IMR-90 (cell line): ENCODE measurements at regions not wholly inside any gene's neighbourhood (a gene's known extent, or its start where the extent isn't known, plus 50 kb on each side); places are given as distances from the start of the nearest gene placed in this dataset.

ENCODE experiments used
- ATAC-seq: fragments of 200-7000 bp; cut with Tn5 transposase; 2 replicates; pipeline ENCODE4 v1.9.1; 2020; ENCODE audit warnings: low read depth, mild to moderate bottlenecking, moderate library complexity
- BruUV-seq: library from RNA; stranded (reverse); fragments of 400-500 nt; replicated peaks from 2 replicates; lab custom pipeline; 2021; lab: Mats Ljungman, UMichigan
- CTCF ChIA-PET: fragments of 300-600 bp; formaldehyde crosslinking; extraction: SDS; loops from one replicate; lab custom pipeline; 2021; ENCODE audit warnings: antibody characterized with exemption; lab: Yijun Ruan, JAX
- POLR2A ChIA-PET: fragments of 300-600 bp; sonication (Branson Sonifier 250); formaldehyde crosslinking; loops from one replicate; lab custom pipeline; 2022; ENCODE audit warnings: antibody characterized with exemption; ENCODE audit not compliant: unreplicated experiment; lab: Charles Lee
- DNase-seq: peaks from one replicate; pipeline ENCODE4 v3.0.0; 2013
- H2AFZ ChIP-seq: replicated peaks from 2 replicates; pipeline ENCODE3; 2013; ENCODE audit warnings: low read length, mild to moderate bottlenecking; ENCODE audit not compliant: poor library complexity
- H2AK5ac ChIP-seq: 2 replicates; pipeline ENCODE4 v1.6.1; 2013; ENCODE audit warnings: low read depth, low read length, inconsistent platforms
- H2AK9ac ChIP-seq: replicated peaks from 2 replicates; pipeline ENCODE3; 2013; ENCODE audit warnings: mild to moderate bottlenecking, low read depth, low read length, moderate library complexity; ENCODE audit not compliant: poor library complexity
- H2BK120ac ChIP-seq: 2 replicates; pipeline ENCODE4 v1.6.1; 2013; ENCODE audit warnings: low read depth, low read length, inconsistent platforms
- H2BK15ac ChIP-seq: 3 replicates; pipeline ENCODE4 v1.6.1; 2013; ENCODE audit warnings: low read depth, low read length, inconsistent platforms
- H2BK20ac ChIP-seq: 2 replicates; pipeline ENCODE4 v1.6.1; 2013; ENCODE audit warnings: low read depth, mild to moderate bottlenecking, inconsistent platforms, low read length, moderate library complexity
- H2BK5ac ChIP-seq: 2 replicates; pipeline ENCODE4 v1.6.1; 2013; ENCODE audit warnings: mild to moderate bottlenecking, low read depth, low read length, inconsistent platforms; ENCODE audit not compliant: poor library complexity, severe bottlenecking
- H3K14ac ChIP-seq: replicated peaks from 2 replicates; pipeline ENCODE4 v1.6.1; 2013; ENCODE audit warnings: low read depth, low read length, inconsistent platforms
- H3K18ac ChIP-seq: 2 replicates; pipeline ENCODE4 v1.6.1; 2013; ENCODE audit warnings: low read depth, low read length, control low read depth
- H3K23ac ChIP-seq: 2 replicates; pipeline ENCODE4 v1.6.1; 2013; ENCODE audit warnings: low read depth, low read length, inconsistent platforms
- H3K27ac ChIP-seq: 2 replicates; pipeline ENCODE4 v1.5.1; 2013; ENCODE audit warnings: mild to moderate bottlenecking, control low read depth, low read length; ENCODE audit not compliant: insufficient read depth
- H3K27me3 ChIP-seq: 2 replicates; pipeline ENCODE4 v1.6.1; 2013; ENCODE audit warnings: low read length; ENCODE audit not compliant: control insufficient read depth, insufficient read depth
- H3K36me3 ChIP-seq: 2 replicates; pipeline ENCODE4 v1.6.1; 2013; ENCODE audit warnings: low read length, mixed read lengths; ENCODE audit not compliant: control insufficient read depth, insufficient read depth
- H3K4ac ChIP-seq: 2 replicates; pipeline ENCODE4 v1.6.1; 2013; ENCODE audit warnings: low read depth, low read length, inconsistent platforms
- H3K4me1 ChIP-seq: 2 replicates; pipeline ENCODE4 v1.6.1; 2013; ENCODE audit warnings: low read length, mixed read lengths; ENCODE audit not compliant: control insufficient read depth, insufficient read depth
- H3K4me2 ChIP-seq: 2 replicates; pipeline ENCODE4 v1.6.1; 2013; ENCODE audit warnings: low read depth, mild to moderate bottlenecking, control low read depth, low read length, moderate library complexity
- H3K4me3 ChIP-seq: 2 replicates; pipeline ENCODE4 v1.5.1; 2013; ENCODE audit warnings: low read depth, mild to moderate bottlenecking, control low read depth, low read length, moderate library complexity; ENCODE audit not compliant: insufficient read depth
- H3K56ac ChIP-seq: 2 replicates; pipeline ENCODE4 v1.6.1; 2013; ENCODE audit warnings: low read length, inconsistent platforms; ENCODE audit not compliant: insufficient read depth; ENCODE audit errors: extremely low read depth
- H3K79me1 ChIP-seq, 2 experiments: 2 replicates each; pipeline ENCODE4 v1.6.1; 2013; ENCODE audit warnings: low read length in 2 of 2, inconsistent platforms in 1 of 2, low read depth in 1 of 2
- H3K9ac ChIP-seq: 2 replicates; pipeline ENCODE4 v1.6.1; 2013; ENCODE audit warnings: low read depth, low read length, control low read depth
- H3K9me1 ChIP-seq: 2 replicates; pipeline ENCODE4 v1.6.1; 2013; ENCODE audit warnings: low read length, inconsistent platforms; ENCODE audit not compliant: insufficient read depth
- H3K9me3 ChIP-seq: 2 replicates; pipeline ENCODE4 v1.6.1; 2013; ENCODE audit warnings: low read length; ENCODE audit not compliant: control insufficient read depth, insufficient read depth
- H4K20me1 ChIP-seq: 2 replicates; pipeline ENCODE4 v1.6.1; 2013; ENCODE audit warnings: low read length, inconsistent platforms; ENCODE audit not compliant: insufficient read depth
- H4K5ac ChIP-seq: 2 replicates; pipeline ENCODE4 v1.6.1; 2013; ENCODE audit warnings: mild to moderate bottlenecking, low read depth, low read length, control low read depth
- H4K8ac ChIP-seq, 2 experiments: 2 replicates each; pipeline ENCODE4 v1.6.1; 2013; ENCODE audit warnings: low read depth in 2 of 2, low read length in 2 of 2, control low read depth in 1 of 2, inconsistent platforms in 1 of 2
- H4K91ac ChIP-seq: 2 replicates; pipeline ENCODE4 v1.6.1; 2013; ENCODE audit warnings: low read depth, low read length, inconsistent platforms; ENCODE audit not compliant: insufficient read depth
- BHLHE40 ChIP-seq: fragments of 150-350 bp; IDR thresholded peaks from 2 replicates; pipeline ENCODE4 v1.6.1; 2016; ENCODE audit warnings: mild to moderate bottlenecking, low read depth, low read length
- CEBPB ChIP-seq: IDR thresholded peaks from 2 replicates; pipeline ENCODE4 v1.6.1; 2012; ENCODE audit warnings: low read depth, low read length, improper control_type of control experiment
- FOS ChIP-seq: fragments of 150-350 bp; IDR thresholded peaks from 2 replicates; pipeline ENCODE4 v1.6.1; 2016; ENCODE audit warnings: low read depth, low read length
- MAFK ChIP-seq: IDR thresholded peaks from 2 replicates; pipeline ENCODE4 v1.6.1; 2012; ENCODE audit warnings: low read depth, low read length, improper control_type of control experiment
- MAZ ChIP-seq: IDR thresholded peaks from 2 replicates; pipeline ENCODE4 v1.6.1; 2012; ENCODE audit warnings: low read depth, mild to moderate bottlenecking, low read length, improper control_type of control experiment, moderate library complexity, borderline replicate concordance
- MXI1 ChIP-seq: IDR thresholded peaks from 2 replicates; pipeline ENCODE4 v1.6.1; 2012; ENCODE audit warnings: low read depth, mild to moderate bottlenecking, low read length, moderate library complexity, borderline replicate concordance
- NFE2L2 ChIP-seq: fragments of 150-350 bp; IDR thresholded peaks from 2 replicates; pipeline ENCODE4 v1.6.1; 2016; ENCODE audit warnings: low read depth, mild to moderate bottlenecking, low read length
- RAD21 ChIP-seq: IDR thresholded peaks from 2 replicates; pipeline ENCODE4 v1.6.1; 2012; ENCODE audit warnings: low read length, improper control_type of control experiment
- RCOR1 ChIP-seq: IDR thresholded peaks from 2 replicates; pipeline ENCODE4 v1.6.1; 2012; ENCODE audit warnings: mild to moderate bottlenecking, low read length, improper control_type of control experiment; ENCODE audit not compliant: insufficient replicate concordance
- RFX5 ChIP-seq: IDR thresholded peaks from 2 replicates; pipeline ENCODE4 v1.8.0; 2012; ENCODE audit warnings: low read depth, mild to moderate bottlenecking, low read length, moderate library complexity
- SMC3 ChIP-seq: fragments of 150-350 bp; IDR thresholded peaks from 2 replicates; pipeline ENCODE4 v1.6.1; 2016; ENCODE audit warnings: low read depth, mild to moderate bottlenecking, antibody characterized with exemption, low read length, moderate library complexity
- WGBS, 2 experiments: methylation state at CpG; one replicate each; pipeline versions ENCODE4 v1.1.5 to v1.1.7; 2013; ENCODE audit warnings: missing lambda C conversion rate in 2 of 2; ENCODE audit not compliant: insufficient read length in 1 of 2; ENCODE audit errors: extremely low coverage in 2 of 2; 5-methylcytosine and 5-hydroxymethylcytosine counted together
- dilution Hi-C: fragments of 300-500 bp; cut with HindIII; formaldehyde crosslinking; loops from one replicate; pipeline ENCODE4 v1.14.3; 2018; ENCODE audit warnings: low sequenced_read_pairs; ENCODE audit not compliant: unreplicated experiment
- in situ Hi-C: fragments of 300-500 bp; cut with MboI; formaldehyde crosslinking; loops from 3 replicates; pipeline ENCODE4 v1.14.3; 2019; ENCODE audit warnings: low sequenced_read_pairs, inconsistent platforms, mixed read lengths
- intact Hi-C: fragments of 100-400 bp; cut with micrococcal nuclease; formaldehyde crosslinking; loops from 2 replicates; pipeline ENCODE4 v1.10.0; 2022
- TF ChIP-seq, protein P1 (sequence below): fragments of 150-350 bp; IDR thresholded peaks from 2 replicates; pipeline ENCODE4 v1.6.1; 2016; ENCODE audit warnings: low read depth, mild to moderate bottlenecking, low read length, moderate library complexity, borderline replicate concordance
- TF ChIP-seq, protein P2 (sequence below): conservative IDR thresholded peaks from 2 replicates; pipeline ENCODE4 v1.5.1; 2012; ENCODE audit warnings: mild to moderate bottlenecking, low read depth, low read length, improper control_type of control experiment
- TF ChIP-seq, protein P3 (sequence below): fragments of 150-350 bp; IDR thresholded peaks from 2 replicates; pipeline ENCODE4 v1.6.1; 2017; ENCODE audit warnings: mild to moderate bottlenecking, antibody characterized with exemption, low read length, low read depth

DNA sequence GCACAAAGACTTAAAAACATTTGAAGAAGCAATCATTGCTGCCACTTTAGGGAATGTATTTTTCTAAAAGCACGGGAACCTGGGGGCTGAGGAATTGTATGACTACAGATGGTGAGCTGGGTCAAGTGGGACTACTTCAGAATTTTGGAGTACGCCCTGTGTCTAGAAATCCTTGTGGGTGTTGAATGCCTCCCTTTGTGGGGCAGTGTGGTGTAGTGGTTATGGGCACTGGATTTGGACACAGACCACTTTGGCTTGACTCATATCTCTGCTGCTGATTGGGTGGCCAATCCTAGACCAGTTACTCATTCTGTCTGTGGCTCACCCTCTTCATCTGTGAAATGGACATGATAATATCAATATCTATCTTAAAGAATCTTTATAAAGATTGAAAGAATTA lies 155.0 kb upstream of the RPS6KA3 start:
- Histone ChIP-seq H4K91ac (no peak overlapping the region), H4K20me1 (no peaks in the 10 kb centered on the region), H3K27ac (no peak overlapping the region), H3K4ac (no peak overlapping the region), H3K9ac (no peak overlapping the region), H2BK15ac (no peak overlapping the region), H2BK5ac (no peak overlapping the region), H3K14ac (no peak overlapping the region), H3K23ac (no peak overlapping the region), H3K9me3 (no peaks in the 10 kb centered on the region), H3K36me3 (no peaks in the 10 kb centered on the region), H3K56ac (no peak overlapping the region), H2AK9ac (no peak overlapping the region), H3K27me3 (no peaks in the 10 kb centered on the region), H3K9me1 (no peaks in the 10 kb centered on the region), H2AK5ac (no peak overlapping the region), H4K8ac (no peak overlapping the region), H3K4me2 (no peak overlapping the region), H3K18ac (no peak overlapping the region), H3K4me3 (no peak overlapping the region), H3K4me1 (no peaks in the 10 kb centered on the region), H4K5ac (no peak overlapping the region), H3K79me1 (no peaks in the 10 kb centered on the region), H2BK20ac (no peak overlapping the region), H2BK120ac (no peak overlapping the region), H2AFZ (no peak overlapping the region)
- WGBS, 2 experiments: 50% methylated on average over 1 of the region's 2 CpGs; no CpG with 5 or more reads in 1 of the 2 experiments
- TF ChIP-seq, protein P1, sequence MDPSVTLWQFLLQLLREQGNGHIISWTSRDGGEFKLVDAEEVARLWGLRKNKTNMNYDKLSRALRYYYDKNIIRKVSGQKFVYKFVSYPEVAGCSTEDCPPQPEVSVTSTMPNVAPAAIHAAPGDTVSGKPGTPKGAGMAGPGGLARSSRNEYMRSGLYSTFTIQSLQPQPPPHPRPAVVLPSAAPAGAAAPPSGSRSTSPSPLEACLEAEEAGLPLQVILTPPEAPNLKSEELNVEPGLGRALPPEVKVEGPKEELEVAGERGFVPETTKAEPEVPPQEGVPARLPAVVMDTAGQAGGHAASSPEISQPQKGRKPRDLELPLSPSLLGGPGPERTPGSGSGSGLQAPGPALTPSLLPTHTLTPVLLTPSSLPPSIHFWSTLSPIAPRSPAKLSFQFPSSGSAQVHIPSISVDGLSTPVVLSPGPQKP: no peak
- TF ChIP-seq MAFK (no peak), RAD21 (no peak), FOS (no peak), CEBPB (no peak), RFX5 (no peak), BHLHE40 (no peak), MAZ (no peak), SMC3 (no peak), NFE2L2 (no peak), MXI1 (no peak), RCOR1 (no peak)
- TF ChIP-seq, protein P2, sequence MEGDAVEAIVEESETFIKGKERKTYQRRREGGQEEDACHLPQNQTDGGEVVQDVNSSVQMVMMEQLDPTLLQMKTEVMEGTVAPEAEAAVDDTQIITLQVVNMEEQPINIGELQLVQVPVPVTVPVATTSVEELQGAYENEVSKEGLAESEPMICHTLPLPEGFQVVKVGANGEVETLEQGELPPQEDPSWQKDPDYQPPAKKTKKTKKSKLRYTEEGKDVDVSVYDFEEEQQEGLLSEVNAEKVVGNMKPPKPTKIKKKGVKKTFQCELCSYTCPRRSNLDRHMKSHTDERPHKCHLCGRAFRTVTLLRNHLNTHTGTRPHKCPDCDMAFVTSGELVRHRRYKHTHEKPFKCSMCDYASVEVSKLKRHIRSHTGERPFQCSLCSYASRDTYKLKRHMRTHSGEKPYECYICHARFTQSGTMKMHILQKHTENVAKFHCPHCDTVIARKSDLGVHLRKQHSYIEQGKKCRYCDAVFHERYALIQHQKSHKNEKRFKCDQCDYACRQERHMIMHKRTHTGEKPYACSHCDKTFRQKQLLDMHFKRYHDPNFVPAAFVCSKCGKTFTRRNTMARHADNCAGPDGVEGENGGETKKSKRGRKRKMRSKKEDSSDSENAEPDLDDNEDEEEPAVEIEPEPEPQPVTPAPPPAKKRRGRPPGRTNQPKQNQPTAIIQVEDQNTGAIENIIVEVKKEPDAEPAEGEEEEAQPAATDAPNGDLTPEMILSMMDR: no peak
- TF ChIP-seq, protein P3, sequence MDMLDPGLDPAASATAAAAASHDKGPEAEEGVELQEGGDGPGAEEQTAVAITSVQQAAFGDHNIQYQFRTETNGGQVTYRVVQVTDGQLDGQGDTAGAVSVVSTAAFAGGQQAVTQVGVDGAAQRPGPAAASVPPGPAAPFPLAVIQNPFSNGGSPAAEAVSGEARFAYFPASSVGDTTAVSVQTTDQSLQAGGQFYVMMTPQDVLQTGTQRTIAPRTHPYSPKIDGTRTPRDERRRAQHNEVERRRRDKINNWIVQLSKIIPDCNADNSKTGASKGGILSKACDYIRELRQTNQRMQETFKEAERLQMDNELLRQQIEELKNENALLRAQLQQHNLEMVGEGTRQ: no peak
- ATAC-seq (no peak), DNase-seq (no peak)
- in situ Hi-C loops: no loop called here
- ChIA-PET POLR2A (no interaction called here), CTCF (no interaction called here)
- intact Hi-C loops: no loop called here
- dilution Hi-C loops: no loop called here
- no TSS peak for BruUV-seq
